ENCODE measurements at regions not wholly inside any gene's neighbourhood (a gene's known extent, or its start where the extent isn't known, plus 50 kb on each side); places are given as distances from the start of the nearest gene placed in this dataset.
"Not testable (repeated sequence)": the region's sequence is repeated elsewhere in the genome, so short reads cannot be mapped to it uniquely, and the experiment has no call there.

DNA sequence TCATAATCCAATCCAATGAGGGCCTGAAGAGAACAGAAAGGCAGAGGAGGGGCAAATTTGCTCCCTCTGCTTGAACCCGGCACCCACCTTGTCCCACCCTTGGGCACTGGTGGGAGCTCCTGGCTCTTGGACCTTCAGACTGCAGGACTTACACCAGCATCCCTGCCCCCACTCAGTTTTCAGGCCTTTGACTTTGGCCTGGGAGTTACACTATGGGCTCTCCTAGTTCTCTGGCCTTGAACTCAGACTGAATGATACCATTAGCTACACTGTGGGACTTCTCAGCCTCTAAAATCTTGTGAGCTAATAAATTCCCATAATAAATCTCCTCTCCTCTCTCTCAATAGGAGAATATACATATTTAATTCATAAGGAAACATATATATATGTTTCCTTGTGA, 114.4 kb downstream of the AHR start:
- Histone ChIP-seq H3K9me3 (replicated peaks; ENCODE audit: control insufficient read depth, low read depth, low read length) (no peaks in the 10 kb centered on the region), H3K36me3 (ENCODE audit: control insufficient read depth, insufficient read depth, low read length) (no peaks in the 10 kb centered on the region), H3K4me1 (ENCODE audit: control insufficient read depth, insufficient read depth, low read length) (no peaks in the 10 kb centered on the region), H3K27me3 (ENCODE audit: control insufficient read depth, insufficient read depth, low read length) (no peaks in the 10 kb centered on the region), H3K27ac (ENCODE audit: low read length) (no peak overlapping the region), H3K4me3 (ENCODE audit: low read length) (no peak overlapping the region)
- no peak for DNase-seq
- WGBS (ENCODE audit: insufficient coverage), result 100% methylated on average over 1 of the region's 1 CpG

DNA sequence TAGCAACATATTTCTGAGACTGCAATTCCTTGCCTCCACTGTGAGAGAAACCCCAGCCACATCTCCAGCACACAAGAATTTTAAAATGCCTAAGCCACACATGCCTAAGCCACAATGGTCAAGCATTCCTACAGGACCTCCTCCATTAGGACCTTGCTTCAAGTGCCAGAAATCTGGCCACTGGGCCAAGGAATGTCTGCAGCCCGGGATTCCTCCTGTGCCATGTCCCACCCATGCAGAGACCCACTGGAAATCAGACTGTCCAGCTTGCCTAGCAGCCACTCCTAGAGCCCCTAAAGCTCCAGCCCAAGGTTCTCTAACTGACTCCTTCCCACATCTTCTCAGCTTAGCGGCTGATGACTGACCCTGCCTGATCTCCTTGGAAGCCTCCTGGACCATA, 117.5 kb downstream of the AHR start:
- H3K9me3 ChIP-seq (replicated peaks; ENCODE audit: control insufficient read depth, low read depth, low read length), result no peaks in the 10 kb centered on the region
- H3K27me3 ChIP-seq (ENCODE audit: control insufficient read depth, insufficient read depth, low read length), result no peaks in the 10 kb centered on the region
- WGBS (ENCODE audit: insufficient coverage), result 90% methylated on average over 1 of the region's 2 CpGs
- no peak overlapping the region for H3K4me3 ChIP-seq (ENCODE audit: low read length)
- no peak for DNase-seq
- H3K4me1 ChIP-seq (ENCODE audit: control insufficient read depth, insufficient read depth, low read length), result no peaks in the 10 kb centered on the region
- no peak overlapping the region for H3K27ac ChIP-seq (ENCODE audit: low read length)
- H3K36me3 ChIP-seq (ENCODE audit: control insufficient read depth, insufficient read depth, low read length), result no peaks in the 10 kb centered on the region

DNA sequence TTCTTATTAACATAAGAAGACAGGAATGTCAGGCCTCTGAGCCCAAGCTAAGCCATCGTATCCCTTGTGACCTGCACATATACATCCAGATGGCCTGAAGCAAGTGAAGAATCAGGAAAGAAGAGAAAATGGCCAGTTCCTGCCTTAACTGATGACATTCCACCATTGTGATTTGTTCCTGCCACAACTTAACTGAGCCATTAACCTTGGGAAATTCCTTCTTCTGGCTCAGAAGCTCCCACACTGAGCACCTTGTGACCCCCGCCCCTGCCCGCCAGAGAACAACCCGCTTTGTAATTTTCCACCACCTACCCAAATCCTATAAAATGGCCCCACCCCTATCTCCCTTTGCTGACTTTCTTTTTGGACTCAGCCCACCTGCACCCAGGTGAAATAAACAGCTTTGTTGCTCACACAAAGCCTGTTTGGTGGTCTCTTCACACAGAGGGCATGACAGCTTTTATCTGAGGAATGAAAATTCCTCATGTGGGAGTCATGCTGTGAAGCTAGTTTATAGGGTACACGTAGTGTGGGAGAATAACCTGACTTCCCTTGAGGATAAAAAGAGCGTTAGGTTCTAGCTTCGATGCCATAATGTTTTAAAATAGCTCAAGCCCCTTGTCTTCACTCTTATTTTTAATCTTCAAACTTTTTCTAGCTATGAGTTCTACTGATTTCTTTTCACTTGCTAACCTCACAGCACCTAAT, 122.0 kb downstream of the AHR start:
- not testable (repeated sequence) for H3K4me1 ChIP-seq (ENCODE audit: control insufficient read depth, insufficient read depth, low read length); H3K4me3 ChIP-seq (ENCODE audit: low read length); H3K9me3 ChIP-seq (replicated peaks; ENCODE audit: control insufficient read depth, low read depth, low read length); DNase-seq; H3K27me3 ChIP-seq (ENCODE audit: control insufficient read depth, insufficient read depth, low read length); H3K27ac ChIP-seq (ENCODE audit: low read length); H3K36me3 ChIP-seq (ENCODE audit: control insufficient read depth, insufficient read depth, low read length)
- 94% methylated on average over 3 of the region's 7 CpGs for WGBS (ENCODE audit: insufficient coverage)

DNA sequence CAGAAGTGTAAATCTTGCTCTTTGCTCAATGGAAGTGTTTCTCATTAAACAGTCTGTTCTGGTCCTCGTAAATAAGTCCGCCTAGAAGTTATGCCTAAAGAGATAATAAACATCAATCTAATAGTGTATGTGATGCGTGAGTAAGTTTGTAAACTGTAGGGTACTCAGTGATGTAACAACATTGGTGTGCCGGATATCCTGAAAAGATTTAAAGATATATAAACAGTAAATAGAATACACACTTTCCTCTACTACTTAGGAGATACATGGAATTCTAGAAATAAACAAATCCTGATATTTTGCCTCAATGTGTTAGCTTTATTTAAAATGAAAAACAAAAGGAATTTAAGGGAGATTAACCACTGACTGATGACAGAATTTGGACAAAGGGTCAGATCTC, 123.5 kb downstream of the AHR start:
- no peak overlapping the region for H3K4me3 ChIP-seq (ENCODE audit: low read length)
- H3K27ac ChIP-seq (ENCODE audit: low read length), result no peak overlapping the region
- no peaks in the 10 kb centered on the region for H3K4me1 ChIP-seq (ENCODE audit: control insufficient read depth, insufficient read depth, low read length)
- H3K27me3 ChIP-seq (ENCODE audit: control insufficient read depth, insufficient read depth, low read length), result no peaks in the 10 kb centered on the region
- no peak for DNase-seq
- no CpG with 5 or more reads among the region's 4 CpGs for WGBS (ENCODE audit: insufficient coverage)
- no peaks in the 10 kb centered on the region for H3K36me3 ChIP-seq (ENCODE audit: control insufficient read depth, insufficient read depth, low read length)
- H3K9me3 ChIP-seq (replicated peaks; ENCODE audit: control insufficient read depth, low read depth, low read length), result no peaks in the 10 kb centered on the region

DNA sequence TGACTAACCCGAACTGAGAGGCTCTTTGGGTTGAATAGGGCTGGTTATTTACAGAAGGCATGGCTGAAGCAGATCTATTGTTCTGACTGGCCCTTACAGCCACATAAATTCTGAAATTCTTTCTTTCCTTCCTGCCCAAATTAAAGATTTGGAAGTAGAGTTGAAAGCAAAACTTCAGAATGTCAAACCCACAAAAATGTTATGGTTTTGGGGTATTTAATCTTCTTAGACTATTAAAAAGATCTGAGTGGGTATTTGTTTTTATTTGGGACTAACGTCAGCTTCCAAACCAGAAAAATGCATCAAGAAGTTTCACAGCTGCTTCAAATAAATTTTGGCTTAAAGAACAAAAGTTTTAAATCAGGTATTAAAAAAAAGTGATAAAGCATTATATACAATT, 124.5 kb downstream of the AHR start:
- Histone ChIP-seq H3K27ac (ENCODE audit: low read length) (no peak overlapping the region), H3K4me3 (ENCODE audit: low read length) (no peak overlapping the region), H3K9me3 (replicated peaks; ENCODE audit: control insufficient read depth, low read depth, low read length) (no peaks in the 10 kb centered on the region), H3K36me3 (ENCODE audit: control insufficient read depth, insufficient read depth, low read length) (no peaks in the 10 kb centered on the region), H3K27me3 (ENCODE audit: control insufficient read depth, insufficient read depth, low read length) (no peaks in the 10 kb centered on the region), H3K4me1 (ENCODE audit: control insufficient read depth, insufficient read depth, low read length) (no peaks in the 10 kb centered on the region)
- no CpG with 5 or more reads among the region's 2 CpGs for WGBS (ENCODE audit: insufficient coverage)
- no peak for DNase-seq

DNA sequence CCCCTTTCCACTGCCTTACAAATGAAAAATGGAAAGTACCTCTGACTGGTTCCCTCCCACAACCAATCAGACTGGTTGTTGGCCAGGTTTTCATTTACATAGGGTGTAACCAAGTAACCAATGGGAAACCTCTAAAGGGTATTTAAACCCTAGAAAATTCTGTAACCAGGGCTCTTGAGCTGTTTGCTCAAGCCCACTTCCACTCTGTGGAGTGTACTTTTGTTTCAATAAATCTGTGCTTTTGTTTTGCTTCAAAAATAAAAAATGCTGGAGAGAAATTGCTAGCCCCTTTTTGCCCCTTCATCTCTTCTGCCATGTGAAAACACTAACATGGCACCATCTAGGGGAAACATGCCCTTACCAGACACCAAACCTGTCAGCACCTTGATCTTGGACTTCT, 129.5 kb downstream of the AHR start:
- no peak for DNase-seq
- H3K4me3 ChIP-seq (ENCODE audit: low read length), result no peak overlapping the region
- H3K27ac ChIP-seq (ENCODE audit: low read length), result no peak overlapping the region
- H3K27me3 ChIP-seq (ENCODE audit: control insufficient read depth, insufficient read depth, low read length), result no peaks in the 10 kb centered on the region
- H3K36me3 ChIP-seq (ENCODE audit: control insufficient read depth, insufficient read depth, low read length), result no peaks in the 10 kb centered on the region
- H3K4me1 ChIP-seq (ENCODE audit: control insufficient read depth, insufficient read depth, low read length), result no peaks in the 10 kb centered on the region
- peaks cover 5% of the 10 kb centered on the region for H3K9me3 ChIP-seq (replicated peaks; ENCODE audit: control insufficient read depth, low read depth, low read length)

DNA sequence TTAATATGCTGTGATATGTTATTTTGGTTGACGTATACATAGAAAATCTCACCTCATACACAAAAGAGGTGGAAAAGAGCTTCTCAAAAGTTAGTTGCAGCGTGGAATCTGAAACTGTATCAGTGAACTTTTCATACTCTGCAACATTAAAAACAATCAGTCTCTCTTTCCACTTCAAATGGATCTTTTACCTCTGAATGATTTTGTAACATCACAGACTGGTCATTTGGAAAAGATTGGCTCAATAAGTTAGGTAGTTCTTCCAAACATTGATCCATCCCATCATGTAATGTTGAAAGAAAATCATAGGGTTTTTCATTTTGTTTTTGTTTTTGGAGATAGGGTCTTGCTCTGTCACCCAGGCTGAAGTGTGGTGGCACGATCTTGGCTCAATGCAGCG, 131.1 kb downstream of the AHR start:
- no peak for DNase-seq
- Histone ChIP-seq H3K4me1 (ENCODE audit: control insufficient read depth, insufficient read depth, low read length) (no peaks in the 10 kb centered on the region), H3K4me3 (ENCODE audit: low read length) (no peak overlapping the region), H3K27ac (ENCODE audit: low read length) (no peak overlapping the region), H3K9me3 (replicated peaks; ENCODE audit: control insufficient read depth, low read depth, low read length) (peaks cover 5% of the 10 kb centered on the region), H3K27me3 (ENCODE audit: control insufficient read depth, insufficient read depth, low read length) (no peaks in the 10 kb centered on the region), H3K36me3 (ENCODE audit: control insufficient read depth, insufficient read depth, low read length) (no peaks in the 10 kb centered on the region)
- WGBS (ENCODE audit: insufficient coverage), result 92% methylated on average over 2 of the region's 4 CpGs

DNA sequence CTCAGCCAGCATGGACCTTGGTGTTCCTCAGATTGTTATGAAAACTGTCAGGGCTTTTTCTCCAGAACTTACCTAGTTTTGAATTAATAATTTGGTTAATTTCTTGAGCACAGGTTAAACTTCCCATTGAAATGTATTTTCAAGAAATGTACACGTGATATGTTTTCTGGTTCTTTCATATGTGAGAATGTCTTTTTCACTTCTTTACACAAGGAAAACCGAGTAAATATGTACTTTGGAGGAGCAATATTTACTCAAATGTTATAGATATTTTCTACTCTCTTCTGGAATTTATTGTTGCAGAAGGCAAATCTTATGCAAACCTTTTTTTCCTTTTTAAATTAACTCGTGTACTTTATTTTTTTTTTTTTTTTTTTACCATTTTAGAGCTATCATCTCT, 134.3 kb downstream of the AHR start:
- no peak overlapping the region for H3K27ac ChIP-seq (ENCODE audit: low read length)
- WGBS (ENCODE audit: insufficient coverage), result no CpG with 5 or more reads among the region's 3 CpGs
- no peak for DNase-seq

DNA sequence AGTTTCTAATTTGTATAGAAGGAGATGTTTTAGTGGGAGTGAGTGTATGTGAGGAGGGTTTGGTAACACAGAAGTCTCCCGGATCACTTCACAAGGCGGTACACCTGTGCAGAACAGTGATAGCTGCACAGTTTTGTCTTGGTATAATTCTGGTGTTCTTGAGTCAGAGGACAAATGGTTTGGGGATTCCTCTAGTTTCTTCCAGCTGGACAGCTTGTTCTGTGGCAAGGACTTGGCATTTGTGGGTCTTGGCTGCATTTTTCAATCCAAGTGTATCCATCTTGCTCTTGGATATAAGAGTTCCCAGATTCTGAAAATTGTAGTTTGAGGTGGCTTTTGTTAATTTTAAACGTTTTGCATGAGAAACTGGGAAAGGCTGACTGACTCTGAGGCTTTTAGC, 135.7 kb downstream of the AHR start:
- Histone ChIP-seq H3K4me1 (ENCODE audit: control insufficient read depth, insufficient read depth, low read length) (no peaks in the 10 kb centered on the region), H3K27me3 (ENCODE audit: control insufficient read depth, insufficient read depth, low read length) (no peaks in the 10 kb centered on the region), H3K36me3 (ENCODE audit: control insufficient read depth, insufficient read depth, low read length) (no peaks in the 10 kb centered on the region), H3K27ac (ENCODE audit: low read length) (no peak overlapping the region), H3K9me3 (replicated peaks; ENCODE audit: control insufficient read depth, low read depth, low read length) (no peaks in the 10 kb centered on the region), H3K4me3 (ENCODE audit: low read length) (no peak overlapping the region)
- DNase-seq, result no peak
- WGBS (ENCODE audit: insufficient coverage), result 67% methylated on average over 3 of the region's 3 CpGs

More for the DNA sequence above, 134.3 kb downstream of the AHR start:
- H3K4me1 ChIP-seq (ENCODE audit: control insufficient read depth, insufficient read depth, low read length), result no peaks in the 10 kb centered on the region
- no peak overlapping the region for H3K4me3 ChIP-seq (ENCODE audit: low read length)
- peaks cover 5% of the 10 kb centered on the region for H3K9me3 ChIP-seq (replicated peaks; ENCODE audit: control insufficient read depth, low read depth, low read length)
- H3K27me3 ChIP-seq (ENCODE audit: control insufficient read depth, insufficient read depth, low read length), result no peaks in the 10 kb centered on the region
- no peaks in the 10 kb centered on the region for H3K36me3 ChIP-seq (ENCODE audit: control insufficient read depth, insufficient read depth, low read length)

DNA sequence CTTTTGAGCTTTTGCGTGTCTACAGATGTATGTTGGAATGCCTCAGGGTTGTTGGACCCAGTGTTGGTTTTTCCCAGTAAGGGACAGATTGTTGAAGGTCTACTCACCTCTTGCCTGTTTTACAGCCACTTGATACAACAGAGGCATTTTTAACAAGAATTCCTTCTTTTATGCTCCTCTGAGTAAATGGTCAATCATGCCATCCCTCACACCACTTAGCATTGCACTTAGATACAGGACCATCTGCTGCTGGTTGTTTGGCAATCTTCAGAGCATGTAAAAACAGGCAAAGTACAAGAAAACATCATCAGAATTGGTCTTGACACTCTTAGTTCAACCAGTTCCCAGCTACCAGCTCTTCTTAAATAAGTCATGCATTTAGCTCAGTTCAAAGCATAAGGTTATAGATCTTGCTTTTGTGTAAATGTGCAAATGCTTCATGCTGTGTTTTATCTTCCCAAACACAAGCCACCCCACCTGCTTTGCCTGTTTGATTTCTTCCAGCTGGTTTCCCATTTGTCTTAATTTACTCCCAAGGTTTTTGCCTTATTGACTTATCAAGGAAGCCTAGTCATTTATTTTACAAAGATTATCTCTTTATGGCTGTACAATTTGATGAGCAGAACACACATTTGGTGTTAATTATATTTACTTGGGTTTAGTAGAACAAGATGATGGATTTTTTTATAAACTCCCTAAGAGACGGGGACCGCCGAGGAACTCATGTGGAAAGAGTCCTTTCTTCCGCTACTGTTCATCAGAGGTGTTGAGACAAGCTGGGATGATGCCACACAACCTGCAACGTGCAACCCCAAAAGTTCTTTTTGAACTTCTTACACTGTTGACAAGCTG, 136.6 kb downstream of the AHR start:
- 67% methylated on average over 1 of the region's 6 CpGs for WGBS (ENCODE audit: insufficient coverage)
- Histone ChIP-seq H3K27ac (ENCODE audit: low read length) (no peak overlapping the region), H3K9me3 (replicated peaks; ENCODE audit: control insufficient read depth, low read depth, low read length) (no peaks in the 10 kb centered on the region), H3K4me3 (ENCODE audit: low read length) (no peak overlapping the region), H3K4me1 (ENCODE audit: control insufficient read depth, insufficient read depth, low read length) (no peaks in the 10 kb centered on the region), H3K36me3 (ENCODE audit: control insufficient read depth, insufficient read depth, low read length) (no peaks in the 10 kb centered on the region), H3K27me3 (ENCODE audit: control insufficient read depth, insufficient read depth, low read length) (no peaks in the 10 kb centered on the region)
- no peak for DNase-seq
